GM12865 (cell line): ENCODE measurements at regions not wholly inside any gene's neighbourhood (a gene's known extent, or its start where the extent isn't known, plus 50 kb on each side); places are given as distances from the start of the nearest gene placed in this dataset.

Source experiments
- DNase-seq: peaks from one replicate; pipeline ENCODE4 v3.0.0; 2010; ENCODE audit warnings: low read depth
- H3K4me3 ChIP-seq: 2 replicates; pipeline ENCODE4 v1.5.1; 2011; ENCODE audit warnings: mild to moderate bottlenecking, low read depth, low read length, control low read depth
- TF ChIP-seq, protein P1 (sequence below): IDR thresholded peaks from 2 replicates; pipeline ENCODE4 v1.5.1; 2011; ENCODE audit warnings: low read length, control low read depth, low read depth, inconsistent platforms; ENCODE audit not compliant: insufficient read depth; ENCODE audit errors: missing control alignments

DNA sequence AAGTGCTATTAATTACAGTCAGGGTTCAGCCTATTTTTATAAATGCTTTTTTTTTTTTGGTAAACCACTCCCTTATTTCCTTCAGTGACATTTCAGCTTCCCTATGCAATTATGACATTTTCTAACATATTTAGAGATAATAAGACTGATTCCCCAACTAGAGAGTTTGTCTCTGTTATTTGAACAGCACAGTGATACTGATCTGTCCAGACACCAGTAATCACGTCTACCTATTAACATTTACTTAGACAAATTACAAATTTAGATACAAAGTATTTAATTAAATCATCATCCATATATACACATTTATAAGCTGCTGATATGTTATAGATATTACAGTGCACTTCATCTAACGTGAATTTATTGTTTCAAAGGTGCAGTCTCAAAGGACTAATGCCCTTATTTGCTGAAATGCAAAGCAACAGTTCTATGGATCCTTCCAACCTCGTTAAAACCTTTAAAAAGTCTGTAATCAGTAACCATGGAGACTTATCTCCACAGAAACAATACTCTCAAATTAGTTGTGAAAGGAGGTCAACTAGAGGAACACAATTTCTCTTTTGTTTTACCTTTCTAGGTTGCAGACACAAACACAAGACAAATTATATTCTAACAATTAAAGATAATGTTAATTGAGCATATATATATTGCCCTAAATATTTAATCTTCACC is 1531.1 kb downstream of the SI start:
- no peak for DNase-seq
- H3K4me3 ChIP-seq = no peak overlapping the region
- TF ChIP-seq, protein P1, sequence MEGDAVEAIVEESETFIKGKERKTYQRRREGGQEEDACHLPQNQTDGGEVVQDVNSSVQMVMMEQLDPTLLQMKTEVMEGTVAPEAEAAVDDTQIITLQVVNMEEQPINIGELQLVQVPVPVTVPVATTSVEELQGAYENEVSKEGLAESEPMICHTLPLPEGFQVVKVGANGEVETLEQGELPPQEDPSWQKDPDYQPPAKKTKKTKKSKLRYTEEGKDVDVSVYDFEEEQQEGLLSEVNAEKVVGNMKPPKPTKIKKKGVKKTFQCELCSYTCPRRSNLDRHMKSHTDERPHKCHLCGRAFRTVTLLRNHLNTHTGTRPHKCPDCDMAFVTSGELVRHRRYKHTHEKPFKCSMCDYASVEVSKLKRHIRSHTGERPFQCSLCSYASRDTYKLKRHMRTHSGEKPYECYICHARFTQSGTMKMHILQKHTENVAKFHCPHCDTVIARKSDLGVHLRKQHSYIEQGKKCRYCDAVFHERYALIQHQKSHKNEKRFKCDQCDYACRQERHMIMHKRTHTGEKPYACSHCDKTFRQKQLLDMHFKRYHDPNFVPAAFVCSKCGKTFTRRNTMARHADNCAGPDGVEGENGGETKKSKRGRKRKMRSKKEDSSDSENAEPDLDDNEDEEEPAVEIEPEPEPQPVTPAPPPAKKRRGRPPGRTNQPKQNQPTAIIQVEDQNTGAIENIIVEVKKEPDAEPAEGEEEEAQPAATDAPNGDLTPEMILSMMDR = no peak

- TF ChIP-seq, protein P1 = no peak
- DNase-seq = no peak
- no peak overlapping the region for H3K4me3 ChIP-seq
Observed at GRCh38 chr3:163543662-163544061, 1534.6 kb downstream of the SI start.

DNA sequence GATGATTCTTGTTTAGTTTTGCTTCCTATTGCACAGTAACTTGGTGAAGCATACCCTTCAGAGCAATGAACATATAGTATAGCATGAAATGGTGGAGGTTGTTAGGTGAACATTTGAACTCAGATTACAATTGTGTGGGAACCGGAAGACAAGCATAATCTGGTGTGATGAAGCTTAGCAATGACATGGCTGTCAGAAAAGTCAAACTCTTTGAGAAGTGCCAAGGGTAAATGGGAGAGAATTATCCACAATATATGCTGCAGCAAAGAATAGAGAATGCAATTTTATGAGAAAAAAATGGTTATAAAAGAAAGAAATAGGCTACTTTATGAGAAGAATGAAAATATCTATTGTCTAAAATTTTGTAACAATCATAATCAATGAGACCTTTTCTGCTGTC is 1536.7 kb downstream of the SI start:
- DNase-seq = no peak
- TF ChIP-seq, protein P1 = no peak
- H3K4me3 ChIP-seq = no peak overlapping the region

- no peak overlapping the region for H3K4me3 ChIP-seq
- TF ChIP-seq, protein P1 = no peak
- no peak for DNase-seq
Observed at GRCh38 chr3:163538387-163538786, 1539.9 kb downstream of the SI start.

- H3K4me3 ChIP-seq = no peak overlapping the region
- no peak for DNase-seq
- TF ChIP-seq, protein P1 = no peak
Observed at GRCh38 chr3:163533381-163533780, 1544.9 kb downstream of the SI start.

GRCh38 chr3:163523375-163523774 is 1554.9 kb downstream of the SI start:
- no peak for DNase-seq
- TF ChIP-seq, protein P1 = no peak
- H3K4me3 ChIP-seq = no peak overlapping the region

GRCh38 chr3:163521261-163521660 is 1557.0 kb downstream of the SI start:
- DNase-seq = no peak
- H3K4me3 ChIP-seq = no peak overlapping the region
- TF ChIP-seq, protein P1 = no peak
